HL-60/S4 treated with retinoic acid at 250 ng/mL for 4 days and 3 days (cell line): ENCODE measurements at regions not wholly inside any gene's neighbourhood (a gene's known extent, or its start where the extent isn't known, plus 50 kb on each side); places are given as distances from the start of the nearest gene placed in this dataset.

Source experiments
- in situ Hi-C: fragments of 300-500 bp; cut with MboI; formaldehyde crosslinking; loops from 2 replicates; pipeline ENCODE4 v1.7.0; 2022; ENCODE audit warnings: low sequenced_read_pairs

DNA sequence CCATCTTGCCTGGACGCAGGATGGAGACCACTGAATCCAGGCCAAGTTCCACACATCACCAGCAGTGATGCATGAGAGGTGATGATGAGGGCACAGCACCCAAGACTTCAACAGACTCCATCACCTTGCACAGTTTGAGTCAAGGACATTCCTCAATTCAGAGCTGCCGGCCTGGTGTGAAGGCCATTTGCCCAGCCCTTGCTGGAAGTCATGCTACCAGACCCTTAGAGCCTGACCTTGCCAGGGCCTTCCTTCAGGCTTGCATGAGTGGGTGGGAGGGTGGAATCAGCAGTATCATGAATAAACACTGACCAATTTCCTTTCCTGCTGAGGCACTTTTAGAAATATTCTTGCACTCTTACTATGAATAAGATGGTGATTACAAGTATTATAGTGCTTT lies 130.2 kb upstream of the SSTR4 start:
- in situ Hi-C loops: no loop called here

DNA sequence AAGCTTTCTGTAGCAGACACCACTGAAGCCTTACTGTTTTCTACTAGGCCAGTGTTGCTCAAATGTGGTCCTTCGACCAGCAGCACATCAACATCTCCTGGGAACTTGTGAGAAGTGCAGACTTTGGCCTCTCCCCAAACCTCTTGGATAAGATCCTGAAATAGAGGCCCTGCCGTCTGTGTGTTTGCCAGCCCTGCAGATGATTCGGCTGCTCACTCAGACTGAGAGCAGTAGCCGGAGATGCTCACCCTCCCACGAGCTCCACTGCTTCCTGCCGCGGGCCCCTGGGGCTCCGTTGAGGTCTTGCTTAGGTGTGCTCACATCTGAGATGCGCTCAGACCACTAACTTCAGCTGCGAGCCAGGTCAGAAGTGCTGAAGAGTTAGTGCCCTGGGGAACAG lies 129.5 kb upstream of the SSTR4 start:
- in situ Hi-C loops: no loop called here

DNA sequence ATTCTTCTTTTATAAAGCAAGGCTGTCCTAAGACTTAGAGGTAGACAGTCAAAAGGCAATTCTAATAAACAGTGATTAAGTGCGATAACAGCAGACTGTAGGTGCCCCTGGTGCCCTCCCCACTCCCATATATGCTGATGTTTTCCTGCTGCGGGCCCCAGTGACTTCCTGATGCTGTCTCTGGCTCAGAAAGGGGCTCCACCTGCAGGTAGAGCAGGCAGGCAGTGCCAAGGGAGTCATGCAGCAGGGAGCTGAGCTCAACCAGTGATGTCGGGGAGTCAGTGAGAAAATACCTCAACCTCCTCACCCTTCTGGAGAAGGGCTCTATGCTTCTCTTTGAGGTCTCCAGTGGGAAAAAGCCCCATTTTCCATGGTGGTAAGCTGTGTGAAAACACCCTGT lies 126.7 kb upstream of the SSTR4 start:
- in situ Hi-C loops: no loop called here

DNA sequence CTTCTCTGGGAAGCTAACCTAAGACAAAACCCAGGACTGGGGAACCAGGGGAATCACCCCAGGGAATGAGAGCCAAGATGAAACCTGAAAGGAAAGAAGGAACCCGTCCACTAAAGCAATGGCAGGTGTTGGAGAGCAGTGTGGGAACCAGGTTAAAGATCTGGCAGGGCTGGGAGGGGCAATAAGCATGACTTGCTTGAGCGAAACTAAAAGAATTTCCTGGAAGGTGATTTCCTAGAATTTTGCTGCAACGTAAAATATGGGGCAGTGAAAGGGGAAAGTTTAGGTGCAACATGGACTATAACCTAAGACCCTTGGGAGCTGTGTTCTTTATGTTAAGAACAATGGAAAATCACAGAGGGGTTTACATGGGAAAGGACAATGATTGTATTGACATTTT lies 126.2 kb upstream of the SSTR4 start:
- in situ Hi-C loops: no loop called here

DNA sequence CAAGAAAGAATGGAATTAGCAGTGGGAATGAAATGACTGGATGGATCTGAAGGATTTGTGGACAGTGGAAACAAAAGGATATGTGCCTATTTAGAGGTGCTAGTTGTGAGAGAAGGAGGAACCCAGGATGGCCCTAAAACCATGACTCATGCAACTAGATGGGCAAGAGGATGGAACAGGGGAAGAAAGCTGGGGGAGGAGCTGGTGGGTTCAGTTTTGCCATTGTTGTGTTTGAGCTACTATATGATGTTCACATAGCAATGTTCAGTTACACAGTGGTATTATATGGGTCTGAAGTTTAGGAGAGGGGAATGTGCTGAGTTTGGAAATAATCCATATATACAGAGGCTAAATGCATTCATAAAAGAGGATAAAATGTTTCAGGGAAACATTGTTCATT lies 125.7 kb upstream of the SSTR4 start:
- in situ Hi-C loops: no loop called here

DNA sequence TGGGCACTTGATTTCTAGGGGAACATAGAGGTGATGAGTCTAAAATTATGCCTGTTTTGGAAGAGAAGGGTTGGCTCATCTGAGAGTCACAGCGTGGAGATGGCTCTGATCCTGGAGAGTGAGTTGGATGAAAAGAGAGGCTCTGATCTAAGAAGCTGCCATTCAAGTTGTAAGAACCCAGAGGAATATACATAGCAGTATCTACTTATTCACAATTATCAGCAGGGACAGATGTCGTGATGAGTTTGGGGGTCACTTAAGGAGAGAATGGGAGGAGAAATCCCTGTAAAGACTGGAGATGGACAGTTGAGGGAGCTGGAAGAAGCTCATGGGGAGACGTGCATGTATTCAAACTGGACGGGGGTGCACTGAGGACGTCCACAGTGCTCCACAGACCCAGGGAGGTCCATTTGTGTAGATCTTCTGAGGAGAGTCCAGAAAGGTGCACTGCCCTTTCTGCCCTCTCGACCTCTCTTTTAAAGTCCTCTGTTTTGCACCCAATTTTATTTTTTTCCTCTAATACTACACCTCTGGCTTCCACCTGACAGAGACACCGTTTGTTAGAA lies 124.7 kb upstream of the SSTR4 start:
- in situ Hi-C loops: no loop called here

DNA sequence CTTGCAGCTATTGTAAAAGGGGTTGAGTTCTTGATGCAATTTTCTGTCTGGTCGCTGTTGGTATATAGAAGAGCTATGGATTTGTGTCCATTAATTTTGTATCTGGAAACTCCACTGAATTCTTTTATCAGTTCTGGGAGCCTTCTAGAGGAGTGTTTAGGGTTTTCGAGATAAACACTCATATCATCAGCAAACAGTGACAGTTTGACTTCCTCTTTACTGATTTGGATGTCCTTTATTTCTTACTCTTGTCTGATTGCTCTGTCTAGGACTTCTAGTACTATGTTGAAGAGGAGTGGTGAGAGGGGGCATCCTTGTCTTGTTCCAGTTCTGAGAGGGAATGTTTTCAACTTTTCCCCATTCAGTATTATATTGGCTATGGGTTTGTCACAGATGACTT lies 120.8 kb upstream of the SSTR4 start:
- in situ Hi-C loops: no loop called here

DNA sequence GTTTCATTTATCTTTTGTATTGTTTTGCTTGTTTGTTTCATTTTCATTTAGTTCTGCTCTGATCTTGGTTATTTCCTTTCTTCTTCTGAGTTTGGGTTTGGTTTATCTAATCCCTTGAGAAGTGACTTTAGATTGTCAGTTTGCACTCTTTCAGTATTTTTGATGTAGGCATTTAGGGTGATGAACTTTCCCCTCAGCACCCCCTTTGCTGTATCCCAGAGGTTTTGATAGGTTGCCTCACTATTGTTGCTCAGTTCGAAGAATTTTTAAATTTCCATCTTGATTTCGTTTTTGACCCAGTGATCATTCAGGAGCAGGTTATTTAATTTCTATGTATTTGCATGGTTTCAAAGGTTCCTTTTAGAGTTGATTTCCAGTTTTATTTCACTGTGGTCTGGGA lies 119.6 kb upstream of the SSTR4 start:
- in situ Hi-C loops: no loop called here

DNA sequence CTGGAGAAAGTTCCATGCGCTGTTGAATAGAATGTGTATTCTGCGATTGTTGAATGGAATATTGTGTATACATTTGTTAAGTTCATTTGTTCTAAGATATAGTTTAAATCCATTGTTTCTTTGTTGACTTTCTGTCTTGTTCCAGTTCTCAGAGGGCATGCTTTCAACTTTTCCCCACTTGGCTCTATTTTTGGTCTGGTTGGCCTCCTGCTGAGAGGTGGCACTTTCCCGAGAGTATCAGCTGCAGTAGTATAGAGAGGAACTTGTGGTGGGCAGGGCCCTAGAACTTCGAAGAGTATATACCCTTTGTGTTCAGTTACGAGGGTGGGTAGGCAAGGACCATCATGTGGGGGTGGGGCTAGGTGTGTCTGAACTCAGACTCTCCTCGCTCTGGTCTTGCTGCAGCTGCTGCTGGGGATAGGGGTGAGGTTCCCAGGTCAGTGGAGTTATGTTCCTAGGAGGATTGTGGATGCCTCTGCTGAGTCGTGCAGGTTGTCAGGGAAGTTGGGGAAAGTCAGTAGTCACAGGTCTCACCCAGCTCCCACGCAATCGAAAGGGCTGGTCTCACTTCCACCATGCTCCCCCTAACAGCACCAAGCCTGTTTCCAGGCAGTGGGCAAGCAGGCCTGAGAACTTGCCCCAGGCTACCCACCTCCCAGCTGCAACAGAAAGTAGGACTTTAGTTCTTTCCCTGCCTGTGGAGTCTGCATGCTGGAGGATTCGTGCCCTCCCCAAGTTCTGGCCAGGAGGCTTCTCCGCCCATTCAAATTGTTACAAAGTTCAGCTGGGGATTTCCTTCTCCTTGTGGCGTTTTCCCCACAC lies 118.9 kb upstream of the SSTR4 start:
- in situ Hi-C loops: no loop called here

DNA sequence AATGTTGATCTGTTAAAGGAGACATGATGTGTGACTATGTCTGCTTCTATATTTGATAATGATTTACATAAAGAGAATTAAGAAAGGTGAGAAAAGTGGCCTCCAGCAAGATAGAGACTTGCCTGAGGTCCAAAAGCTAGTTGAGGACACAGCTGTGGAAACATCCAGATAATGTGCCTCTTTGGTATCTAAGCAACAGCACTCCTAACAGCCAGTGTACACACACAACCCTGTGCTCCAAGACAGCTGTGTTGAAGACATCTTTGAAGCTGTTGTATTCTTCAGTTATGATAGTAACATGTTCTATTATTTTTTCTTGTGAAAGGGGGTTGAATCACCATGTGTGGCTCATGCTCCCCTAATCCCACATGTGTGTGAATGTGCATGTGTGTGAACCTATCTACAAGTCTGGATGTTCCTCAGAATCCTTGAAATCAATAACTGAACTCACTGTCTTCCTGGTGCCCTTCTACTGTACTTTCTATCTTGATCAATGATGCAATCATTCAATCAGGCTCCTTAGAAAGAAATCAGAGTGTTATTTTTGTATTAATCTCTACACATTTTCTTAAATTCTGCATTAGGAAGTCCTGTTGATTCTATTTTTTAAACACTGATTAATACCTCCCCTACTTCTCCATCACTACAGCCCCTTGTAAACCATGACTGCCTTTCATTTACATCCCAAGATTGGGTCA lies 116.7 kb upstream of the SSTR4 start:
- in situ Hi-C loops: no loop called here

DNA sequence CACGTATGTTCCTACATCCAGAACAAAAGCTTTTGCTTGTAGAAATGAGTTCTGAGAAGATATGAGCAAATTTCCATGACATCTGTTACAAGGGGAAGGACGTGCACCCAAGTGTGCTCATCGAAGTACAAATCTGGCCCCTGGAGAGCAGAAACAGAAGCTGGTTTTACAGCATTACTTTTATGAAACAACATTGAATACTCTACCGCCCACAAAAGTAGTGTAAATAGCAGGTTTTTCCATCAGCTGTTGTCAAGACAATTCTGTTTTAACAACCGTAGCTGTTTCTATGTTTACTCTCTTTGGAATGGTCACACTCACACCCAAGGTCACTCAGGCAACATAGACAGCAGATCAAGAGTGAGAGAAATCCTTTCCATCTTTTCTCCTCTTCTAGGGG lies 114.2 kb upstream of the SSTR4 start:
- in situ Hi-C loops: no loop called here

DNA sequence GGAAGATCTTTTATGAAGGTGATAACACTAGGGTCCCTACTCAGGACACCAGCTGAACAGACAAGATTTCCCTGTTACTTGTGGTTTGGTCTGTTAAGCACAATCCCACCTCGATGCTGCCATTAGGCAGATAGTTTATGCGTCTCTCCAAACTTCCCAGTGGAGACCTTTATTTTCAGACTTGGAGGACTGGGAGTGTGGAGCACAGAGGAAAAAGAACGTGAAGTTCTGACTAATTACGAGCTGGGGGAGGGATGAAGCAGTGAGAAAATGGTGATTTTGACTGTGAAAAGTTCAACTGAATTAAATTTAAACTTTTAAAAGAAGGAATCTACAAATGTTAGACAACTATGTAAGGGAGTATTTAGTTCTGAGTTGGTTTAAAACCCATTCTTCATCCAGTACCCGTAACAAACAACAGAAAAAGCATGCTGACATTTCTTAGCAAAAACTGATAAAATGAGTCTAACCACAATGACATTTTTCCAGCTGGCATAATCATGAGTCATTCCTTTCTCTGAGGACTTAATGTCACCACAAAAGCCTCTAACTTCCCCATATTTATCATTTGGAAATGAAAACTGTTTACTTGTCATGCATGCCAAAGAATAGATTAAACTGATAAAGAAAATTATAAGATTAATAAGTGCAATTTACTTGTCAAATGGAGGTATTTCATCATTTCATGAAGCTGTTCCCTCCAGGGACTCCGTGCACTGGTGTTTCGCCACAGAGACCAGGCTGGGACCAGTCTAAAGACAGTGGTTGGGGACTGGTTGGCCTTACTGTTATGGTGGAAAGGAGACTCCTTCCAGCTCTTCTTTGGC lies 113.3 kb upstream of the SSTR4 start:
- in situ Hi-C loops: no loop called here

DNA sequence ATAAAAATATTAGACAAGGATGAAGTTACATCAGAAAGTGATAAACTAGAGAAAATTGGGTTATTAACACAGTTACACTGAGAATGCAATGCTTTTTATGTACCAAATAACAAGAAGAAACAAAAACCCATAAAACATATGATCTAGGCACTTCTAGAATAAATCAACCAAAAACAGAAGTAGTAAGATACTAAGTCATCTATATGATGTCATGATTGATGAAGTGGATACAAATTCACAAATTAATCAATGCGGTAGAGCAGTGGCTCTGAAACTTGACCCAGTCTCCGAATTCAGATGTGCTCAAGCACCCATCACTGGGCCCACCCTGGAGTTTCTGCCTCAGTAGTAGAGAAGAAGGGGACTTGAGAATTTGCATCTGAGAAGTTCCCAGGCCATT lies 112.1 kb upstream of the SSTR4 start:
- in situ Hi-C loops: no loop called here

DNA sequence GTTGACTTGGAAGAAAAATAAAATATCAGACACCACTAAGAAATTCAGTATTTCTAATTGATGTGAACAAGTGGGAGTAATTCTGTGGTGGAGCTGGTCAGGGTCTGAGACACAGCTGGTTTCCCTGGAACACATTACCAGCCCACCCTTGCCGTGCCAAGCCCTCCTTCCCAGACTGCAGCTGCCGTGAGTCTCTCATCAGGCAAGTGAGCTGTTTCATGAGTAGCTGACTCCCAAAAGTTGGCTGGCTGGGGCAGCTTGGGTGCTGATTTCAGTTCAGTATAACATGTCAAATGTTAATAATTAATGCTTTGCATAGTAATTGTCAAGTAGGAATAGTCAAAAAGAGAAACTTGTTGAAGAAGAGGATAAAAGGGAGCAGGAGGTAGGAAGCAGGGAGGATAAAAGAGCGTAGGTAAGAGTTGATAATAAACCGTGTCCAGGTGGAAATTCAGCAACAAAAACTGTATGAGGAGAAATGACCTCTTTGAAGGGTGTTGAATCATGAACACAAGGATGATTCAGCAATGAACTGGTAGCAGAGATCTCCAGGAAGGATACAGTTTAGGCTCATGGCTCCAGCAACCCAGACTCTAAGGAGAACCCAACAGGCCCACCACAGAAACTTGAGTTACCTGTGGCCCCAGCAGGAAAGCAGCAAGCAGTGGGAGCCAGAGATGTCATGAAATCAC lies 110.9 kb upstream of the SSTR4 start:
- in situ Hi-C loops: no loop called here

DNA sequence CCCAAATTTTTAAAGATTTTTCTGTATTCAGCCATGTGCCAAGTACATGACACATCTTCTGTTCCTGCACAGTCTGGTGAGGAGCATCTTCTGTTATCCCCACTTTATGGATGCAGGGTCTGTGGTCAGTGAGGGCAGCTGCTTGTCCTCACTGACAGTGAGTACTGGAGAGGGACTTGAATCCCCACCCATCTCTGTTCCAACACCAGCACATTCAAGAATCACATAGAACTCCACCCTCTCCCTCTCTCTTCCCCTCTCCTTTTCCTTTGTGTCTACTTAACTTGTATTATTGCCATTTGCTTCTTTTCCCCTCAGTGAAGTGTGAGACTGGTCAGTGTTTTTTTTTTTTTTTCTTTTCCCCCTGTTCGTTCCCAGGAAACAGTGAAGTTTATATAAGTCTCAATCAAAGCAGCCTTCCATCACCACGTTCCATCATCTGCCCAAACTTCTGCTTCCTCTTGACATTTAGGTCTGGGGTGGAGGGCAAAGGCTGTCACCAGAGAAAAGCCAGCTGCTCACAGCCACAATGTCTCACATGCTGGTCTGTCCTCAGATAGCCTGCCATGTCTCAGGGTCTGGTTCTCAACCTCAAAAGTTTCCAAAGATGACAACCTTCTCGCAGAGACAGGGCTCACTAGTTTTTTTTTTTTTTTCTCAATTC lies 110.0 kb upstream of the SSTR4 start:
- in situ Hi-C loops: no loop called here

DNA sequence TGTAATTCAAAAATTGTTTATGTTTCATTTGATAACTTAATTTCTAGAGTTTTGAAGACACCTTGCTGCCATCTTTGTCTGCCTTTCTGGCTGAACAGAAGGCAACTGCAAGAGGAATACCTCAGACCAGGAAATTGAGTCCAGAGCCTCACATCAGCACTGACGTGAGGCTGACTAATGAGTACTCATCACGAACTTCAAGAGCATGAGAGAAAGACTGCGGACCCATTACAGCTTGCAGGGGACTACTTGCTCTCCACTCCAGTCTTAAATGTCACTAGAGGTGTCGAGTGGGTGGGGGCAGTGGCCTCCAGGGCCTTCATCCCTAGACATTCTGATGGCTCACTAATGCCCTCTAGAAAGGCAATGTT lies 109.5 kb upstream of the SSTR4 start:
- in situ Hi-C loops: no loop called here

DNA sequence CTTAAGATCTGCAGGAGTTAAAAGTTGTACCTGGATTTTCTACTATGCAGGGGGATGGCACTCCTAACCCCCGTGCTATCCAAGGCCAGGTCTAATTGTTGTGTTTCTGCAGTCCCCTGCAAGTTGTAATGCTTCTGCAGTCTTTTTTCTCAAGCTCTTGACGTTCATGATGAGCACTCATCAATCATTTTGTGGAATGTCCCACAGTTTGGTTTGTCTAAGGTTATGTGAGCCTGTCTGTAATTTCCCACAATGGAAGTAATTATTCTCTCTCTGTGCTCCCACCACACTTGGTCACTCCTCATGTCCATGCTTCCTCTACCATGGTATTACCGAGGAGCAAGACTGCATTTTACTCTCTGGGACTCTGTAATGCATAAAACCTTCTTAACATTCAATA lies 107.6 kb upstream of the SSTR4 start:
- in situ Hi-C loops: no loop called here

DNA sequence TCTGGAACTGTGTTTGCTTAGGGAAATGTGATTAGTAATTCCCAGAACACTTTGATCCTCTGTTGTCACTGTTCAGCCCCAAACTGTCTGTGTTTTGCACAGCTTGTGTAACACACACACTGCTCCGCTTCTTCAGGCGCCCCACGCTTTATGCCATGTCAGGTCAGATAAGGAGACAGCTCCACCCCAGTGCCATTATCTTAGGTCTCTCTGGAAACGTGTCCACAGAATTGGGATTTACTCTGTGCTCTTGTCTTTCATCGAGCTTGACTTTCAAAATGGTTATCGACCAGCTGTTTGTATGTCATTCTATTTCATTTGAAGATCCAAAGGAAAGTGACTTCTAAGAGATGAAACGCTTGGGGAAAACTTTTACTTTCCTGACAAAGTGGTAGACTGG lies 106.4 kb upstream of the SSTR4 start:
- in situ Hi-C loops: no loop called here

DNA sequence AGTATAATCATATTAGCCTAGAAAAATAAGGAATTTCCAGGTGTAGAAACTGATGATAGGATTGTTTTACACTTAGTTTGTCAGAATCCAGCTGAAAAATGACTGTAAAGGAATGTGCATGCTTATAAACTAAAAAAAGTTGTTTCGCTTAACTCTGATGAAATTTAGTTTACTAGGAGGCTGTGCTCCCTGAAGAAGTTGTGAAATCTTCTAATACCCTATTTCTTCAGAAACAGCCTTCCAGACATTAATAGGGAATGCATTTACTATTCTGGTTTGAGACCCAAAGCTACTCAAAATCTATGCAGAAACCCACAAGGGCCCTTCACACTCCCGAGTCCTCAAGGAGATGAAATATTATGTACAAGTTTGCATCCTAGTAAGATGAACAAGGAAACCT lies 105.5 kb upstream of the SSTR4 start:
- in situ Hi-C loops: no loop called here
